Stimulated activated CD8-positive, alpha-beta memory T cell treated with anti-CD3 and anti-CD28 coated beads, Interleukin-15, amount 100 ng/mL, for 1 hour (primary cell): ENCODE measurements at regions not wholly inside any gene's neighbourhood (a gene's known extent, or its start where the extent isn't known, plus 50 kb on each side); places are given as distances from the start of the nearest gene placed in this dataset.
"Not testable (repeated sequence)": the region's sequence is repeated elsewhere in the genome, so short reads cannot be mapped to it uniquely, and the experiment has no call there.

Source experiments
- DNase-seq: peaks from one replicate; pipeline ENCODE4 v3.0.0-alpha.2; 2020; ENCODE audit warnings: low read depth

GRCh38 chr5:74461251-74461650 lies 179.3 kb downstream of the ENC1 start:
- DNase-seq: no peak

DNA sequence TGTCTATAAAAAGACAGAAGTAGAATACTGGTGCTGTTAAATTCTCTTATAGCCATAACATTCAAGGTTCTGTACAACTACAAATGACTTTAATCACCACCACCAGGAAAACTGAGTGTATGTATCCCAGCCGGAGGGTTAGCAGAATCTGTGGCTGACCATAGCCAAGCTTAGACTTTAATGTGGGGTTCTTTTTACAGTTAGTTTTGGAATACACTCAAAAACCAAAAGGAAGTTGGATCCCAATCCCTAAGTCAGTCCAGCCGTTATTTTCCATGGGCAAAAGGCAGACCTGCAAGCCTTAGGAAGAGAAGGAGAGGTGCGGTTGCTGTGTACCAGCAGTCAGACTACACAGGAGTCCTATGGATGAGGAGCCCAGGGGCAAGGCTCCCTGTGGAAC lies 179.8 kb downstream of the ENC1 start:
- DNase-seq: no peak

GRCh38 chr5:74459984-74460383 lies 180.5 kb downstream of the ENC1 start:
- DNase-seq: no peak

GRCh38 chr5:74457876-74458275 lies 182.7 kb downstream of the ENC1 start:
- DNase-seq: no peak

DNA sequence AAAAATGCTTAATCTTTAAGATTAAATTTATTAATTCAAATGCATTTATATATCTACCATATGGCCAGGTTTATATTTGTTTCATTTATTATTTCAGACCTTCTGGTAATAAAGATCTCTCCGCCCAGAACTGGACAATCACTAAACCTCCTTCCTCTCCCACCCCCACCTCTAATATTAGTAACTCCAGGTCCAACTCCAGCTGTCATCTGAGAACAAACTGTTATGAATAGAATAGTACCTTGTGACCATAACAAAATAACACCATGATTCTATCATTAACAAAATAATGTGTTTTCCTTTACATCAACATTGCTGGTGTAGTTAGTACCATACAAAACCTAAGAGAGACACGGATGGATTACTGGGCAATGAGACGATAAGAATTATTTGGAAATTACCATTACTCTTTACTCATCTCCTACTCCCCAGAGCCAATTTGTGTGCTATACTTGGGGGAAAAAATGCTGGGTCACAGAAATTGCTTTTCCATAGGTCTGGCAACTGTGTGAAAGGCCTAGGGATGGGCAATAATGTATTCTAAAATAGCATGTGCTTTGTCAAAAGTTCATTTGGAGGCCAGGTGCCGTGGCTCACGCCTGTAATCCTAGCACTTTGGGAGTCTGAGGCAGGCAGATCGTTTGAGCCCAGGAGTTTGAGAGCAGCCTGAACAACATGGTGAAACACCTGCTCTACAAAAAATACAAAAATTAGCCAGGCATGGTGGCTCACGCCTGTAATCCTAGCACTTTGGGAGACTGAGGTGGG lies 186.1 kb downstream of the ENC1 start:
- no peak for DNase-seq

GRCh38 chr5:74452856-74453255 lies 187.7 kb downstream of the ENC1 start:
- no peak for DNase-seq

- DNase-seq: no peak
Measured at GRCh38 chr5:74450095-74450494, 190.4 kb downstream of the ENC1 start.

GRCh38 chr5:74446725-74447241 lies 193.7 kb downstream of the ENC1 start:
- DNase-seq: no peak

GRCh38 chr5:74442466-74442865 lies 198.1 kb downstream of the ENC1 start:
- no peak for DNase-seq

GRCh38 chr5:74441616-74442015 lies 198.9 kb downstream of the ENC1 start:
- DNase-seq: no peak

DNA sequence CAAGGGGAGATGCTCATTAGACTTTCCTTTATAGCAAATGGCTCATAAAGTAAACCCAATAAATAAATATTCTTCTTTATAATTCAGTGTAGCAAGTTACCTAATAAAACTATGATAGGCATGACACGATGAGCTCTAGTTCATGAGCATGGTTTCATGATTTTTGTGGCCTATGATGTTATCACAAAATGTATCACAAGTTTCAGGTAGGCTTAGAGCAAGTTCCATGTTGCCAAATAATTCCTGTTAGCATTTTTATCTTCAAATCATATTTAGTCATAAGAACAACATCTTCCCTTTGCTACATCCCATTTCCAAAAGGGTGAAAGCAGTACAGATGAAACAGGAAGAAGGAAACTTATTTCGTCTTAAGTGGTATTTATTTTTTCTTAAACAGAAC lies 200.2 kb downstream of the ENC1 start:
- DNase-seq: no peak

- DNase-seq: not testable (repeated sequence)
Measured at GRCh38 chr5:74437870-74438269, 202.7 kb downstream of the ENC1 start.

GRCh38 chr5:74433896-74434829 lies 206.4 kb downstream of the ENC1 start:
- no peak for DNase-seq

DNA sequence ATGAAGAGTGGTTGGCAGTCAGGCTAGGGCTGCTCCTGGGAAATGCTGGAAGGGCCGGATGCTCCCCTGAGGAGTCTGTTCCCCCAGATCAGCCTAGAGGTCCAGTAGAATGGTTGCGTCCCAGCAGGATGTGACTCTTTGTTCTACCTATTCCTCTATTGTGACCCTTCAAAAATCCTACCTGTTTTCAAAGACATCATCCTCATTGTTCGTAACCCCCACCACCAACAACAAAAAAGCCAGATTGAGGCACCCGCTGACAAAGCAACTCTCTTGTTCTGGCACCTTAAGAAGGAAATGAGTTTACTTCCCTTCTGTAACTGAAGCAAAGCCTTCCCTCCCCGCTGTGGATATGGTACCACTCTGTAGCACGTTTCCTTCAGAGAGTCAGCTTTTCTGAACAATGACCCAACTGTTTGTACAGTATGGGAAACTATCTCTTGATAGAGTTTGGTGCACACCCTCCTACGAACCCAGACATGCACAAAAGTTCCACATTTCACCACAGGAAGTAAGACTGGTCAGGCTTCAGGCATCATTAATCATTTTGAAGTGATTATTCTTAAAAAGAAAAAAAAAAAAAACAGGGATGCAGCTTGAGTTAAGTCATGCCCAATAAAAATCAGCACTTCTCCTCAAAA lies 207.2 kb downstream of the ENC1 start:
- DNase-seq: no peak

DNA sequence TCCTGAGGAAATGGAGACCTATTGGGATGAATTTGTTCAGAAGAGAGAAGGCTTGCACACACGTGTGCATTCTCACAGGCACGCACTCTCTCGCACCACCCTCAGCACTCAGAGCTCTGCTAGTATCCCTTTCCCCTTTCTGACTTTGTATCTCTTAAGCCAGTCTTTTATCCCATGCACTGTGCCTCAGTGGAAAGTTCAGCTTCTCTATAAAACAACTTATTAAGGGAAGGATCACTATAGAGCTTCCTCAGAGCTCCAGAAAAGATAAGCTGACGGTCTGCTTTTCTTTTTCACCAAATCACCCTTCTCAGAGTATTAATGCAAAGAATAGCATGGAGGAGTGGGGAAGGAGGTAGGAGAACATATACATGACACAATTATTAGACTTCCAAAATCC lies 207.8 kb downstream of the ENC1 start:
- no peak for DNase-seq

- no peak for DNase-seq
Measured at GRCh38 chr5:74432216-74432615, 208.3 kb downstream of the ENC1 start.

GRCh38 chr5:74431290-74431669 lies 209.2 kb downstream of the ENC1 start:
- DNase-seq: no peak

DNA sequence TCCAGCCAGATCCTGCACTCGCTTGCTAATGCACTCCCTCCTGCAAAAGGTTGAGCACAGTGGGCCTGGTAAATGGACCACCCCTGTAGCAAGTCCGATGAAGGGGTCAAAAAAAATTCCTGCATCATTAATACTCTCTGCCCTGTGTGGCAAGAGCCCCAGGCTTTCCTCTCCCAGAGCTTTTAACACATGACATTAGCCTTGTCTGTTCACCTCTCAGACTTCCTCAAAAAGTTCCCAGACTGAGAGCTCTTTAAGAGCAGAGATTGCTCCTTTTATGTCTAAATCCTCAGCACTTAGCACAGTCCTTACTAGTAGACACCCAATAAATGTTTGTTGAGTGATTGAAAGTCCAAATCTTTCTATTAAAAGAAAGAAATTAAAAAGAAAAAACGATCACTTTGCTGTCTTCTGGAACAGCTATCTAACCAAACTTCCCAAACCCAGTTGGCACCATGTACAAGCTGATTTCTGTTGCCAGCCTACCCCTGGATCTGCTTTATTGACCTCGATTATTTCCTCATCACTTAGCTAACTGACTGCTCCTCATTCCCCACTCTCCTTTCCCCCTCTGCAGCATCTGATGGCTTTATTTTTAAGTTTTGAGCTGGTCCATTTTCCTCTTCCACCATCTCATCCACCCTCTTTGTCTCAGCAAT lies 209.8 kb downstream of the ENC1 start:
- DNase-seq: no peak

DNA sequence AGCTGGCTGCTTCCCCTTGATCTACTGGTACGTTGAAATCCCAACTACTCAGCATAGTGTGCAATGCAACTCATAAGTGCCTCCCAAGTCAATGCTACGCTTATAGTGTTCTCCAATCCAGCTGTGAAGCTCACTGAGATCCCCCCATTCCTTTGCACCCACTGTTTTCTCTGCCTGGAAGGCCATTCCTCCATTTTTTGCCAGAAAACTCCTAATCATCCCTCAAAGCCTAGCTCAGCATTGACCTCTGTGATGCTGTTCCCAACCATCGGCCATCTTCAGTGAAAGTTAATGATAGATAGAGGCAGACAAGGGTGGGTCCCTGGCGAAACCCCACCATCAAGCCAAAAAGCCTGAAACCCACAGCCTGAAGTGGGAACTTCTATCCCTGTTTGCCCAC lies 211.0 kb downstream of the ENC1 start:
- no peak for DNase-seq

GRCh38 chr5:74428876-74429275 lies 211.7 kb downstream of the ENC1 start:
- DNase-seq: no peak

DNA sequence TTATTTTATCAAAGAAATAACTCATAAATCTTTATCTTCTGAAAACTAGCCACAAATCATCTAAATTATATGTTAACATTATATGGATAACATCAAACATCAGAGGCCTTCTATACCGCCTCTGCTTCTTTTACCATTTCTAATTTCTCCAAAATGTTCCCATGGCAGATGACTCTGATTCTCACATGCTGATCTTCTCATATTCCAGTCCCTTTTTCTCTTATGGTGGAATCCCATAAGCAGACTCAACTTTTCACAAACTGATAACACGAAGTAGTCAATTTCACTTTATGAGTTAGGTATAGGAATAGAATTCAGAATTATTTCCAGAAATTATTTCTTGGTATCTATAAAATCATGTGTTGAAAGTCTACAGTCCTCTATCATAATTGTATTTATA lies 212.3 kb downstream of the ENC1 start:
- DNase-seq: no peak

- DNase-seq: no peak
Measured at GRCh38 chr5:74426506-74426905, 214.0 kb downstream of the ENC1 start.
